ENCODE measurements at regions not wholly inside any gene's neighbourhood (a gene's known extent, or its start where the extent isn't known, plus 50 kb on each side); places are given as distances from the start of the nearest gene placed in this dataset.

GRCh38 chr5:106699796-106700195 is 970.9 kb downstream of the EFNA5 start:
- no peaks in the 10 kb centered on the region for H3K36me3 ChIP-seq (ENCODE audit: insufficient read depth, low read length, poor library complexity, severe bottlenecking)
- TF ChIP-seq EZH2 (IDR thresholded peaks at IDR 0.05; ENCODE audit: borderline replicate concordance, low read depth, low read length, poor library complexity, severe bottlenecking): no peak
- no peak for TF ChIP-seq CTCF (conservative IDR thresholded peaks at IDR 0.05; ENCODE audit: low read depth, low read length)
- CTCF ChIA-PET: no interaction called here
- POLR2A ChIA-PET (ENCODE audit: low non-redundant PET): no interaction called here
- H3K27ac ChIP-seq (ENCODE audit: low read depth, low read length, poor library complexity, severe bottlenecking): no peak overlapping the region
- DNase-seq (ENCODE audit: low spot score): no peak
- H3K4me3 ChIP-seq (ENCODE audit: low read depth, low read length, poor library complexity, severe bottlenecking): no peak overlapping the region
- BruUV-seq (replicated peaks): no TSS peak
- no peaks in the 10 kb centered on the region for H3K27me3 ChIP-seq (replicated peaks; ENCODE audit: insufficient read depth, low read depth, low read length, poor library complexity)
- no peaks in the 10 kb centered on the region for H3K4me1 ChIP-seq (ENCODE audit: insufficient read depth, low read length, poor library complexity, severe bottlenecking)
- intact Hi-C loops (cut with micrococcal nuclease; ENCODE audit: unreplicated experiment): no loop called here
- H3K9me3 ChIP-seq (ENCODE audit: low read depth, low read length, poor library complexity, severe bottlenecking): no peaks in the 10 kb centered on the region

- no peaks in the 10 kb centered on the region for H3K9me3 ChIP-seq (ENCODE audit: low read depth, low read length, poor library complexity, severe bottlenecking)
- H3K27me3 ChIP-seq (replicated peaks; ENCODE audit: insufficient read depth, low read depth, low read length, poor library complexity): no peaks in the 10 kb centered on the region
- ChIA-PET POLR2A (ENCODE audit: low non-redundant PET) (no interaction called here), CTCF (no interaction called here)
- no TSS peak for BruUV-seq (replicated peaks)
- no peak overlapping the region for H3K4me3 ChIP-seq (ENCODE audit: low read depth, low read length, poor library complexity, severe bottlenecking)
- DNase-seq (ENCODE audit: low spot score): peak; percentile 13
- intact Hi-C loops (cut with micrococcal nuclease; ENCODE audit: unreplicated experiment): no loop called here
- TF ChIP-seq CTCF (conservative IDR thresholded peaks at IDR 0.05; ENCODE audit: low read depth, low read length) (no peak), EZH2 (IDR thresholded peaks at IDR 0.05; ENCODE audit: borderline replicate concordance, low read depth, low read length, poor library complexity, severe bottlenecking) (no peak)
- no peaks in the 10 kb centered on the region for H3K36me3 ChIP-seq (ENCODE audit: insufficient read depth, low read length, poor library complexity, severe bottlenecking)
- no peaks in the 10 kb centered on the region for H3K4me1 ChIP-seq (ENCODE audit: insufficient read depth, low read length, poor library complexity, severe bottlenecking)
- H3K27ac ChIP-seq (ENCODE audit: low read depth, low read length, poor library complexity, severe bottlenecking): no peak overlapping the region
Observed at GRCh38 chr5:106699198-106699597, 971.5 kb downstream of the EFNA5 start.

- ChIA-PET CTCF (no interaction called here), POLR2A (ENCODE audit: low non-redundant PET) (no interaction called here)
- no peak for DNase-seq (ENCODE audit: low spot score)
- H3K27ac ChIP-seq (ENCODE audit: low read depth, low read length, poor library complexity, severe bottlenecking): no peak overlapping the region
- no peaks in the 10 kb centered on the region for H3K9me3 ChIP-seq (ENCODE audit: low read depth, low read length, poor library complexity, severe bottlenecking)
- intact Hi-C loops (cut with micrococcal nuclease; ENCODE audit: unreplicated experiment): no loop called here
- H3K27me3 ChIP-seq (replicated peaks; ENCODE audit: insufficient read depth, low read depth, low read length, poor library complexity): no peaks in the 10 kb centered on the region
- no peak overlapping the region for H3K4me3 ChIP-seq (ENCODE audit: low read depth, low read length, poor library complexity, severe bottlenecking)
- TF ChIP-seq CTCF (conservative IDR thresholded peaks at IDR 0.05; ENCODE audit: low read depth, low read length) (no peak), EZH2 (IDR thresholded peaks at IDR 0.05; ENCODE audit: borderline replicate concordance, low read depth, low read length, poor library complexity, severe bottlenecking) (no peak)
- H3K36me3 ChIP-seq (ENCODE audit: insufficient read depth, low read length, poor library complexity, severe bottlenecking): no peaks in the 10 kb centered on the region
- no peaks in the 10 kb centered on the region for H3K4me1 ChIP-seq (ENCODE audit: insufficient read depth, low read length, poor library complexity, severe bottlenecking)
- no TSS peak for BruUV-seq (replicated peaks)
Observed at GRCh38 chr5:106698169-106698568, 972.6 kb downstream of the EFNA5 start.

Measured in A673 (cell line).